ENCODE measurements at regions not wholly inside any gene's neighbourhood (a gene's known extent, or its start where the extent isn't known, plus 50 kb on each side); places are given as distances from the start of the nearest gene placed in this dataset.

DNA sequence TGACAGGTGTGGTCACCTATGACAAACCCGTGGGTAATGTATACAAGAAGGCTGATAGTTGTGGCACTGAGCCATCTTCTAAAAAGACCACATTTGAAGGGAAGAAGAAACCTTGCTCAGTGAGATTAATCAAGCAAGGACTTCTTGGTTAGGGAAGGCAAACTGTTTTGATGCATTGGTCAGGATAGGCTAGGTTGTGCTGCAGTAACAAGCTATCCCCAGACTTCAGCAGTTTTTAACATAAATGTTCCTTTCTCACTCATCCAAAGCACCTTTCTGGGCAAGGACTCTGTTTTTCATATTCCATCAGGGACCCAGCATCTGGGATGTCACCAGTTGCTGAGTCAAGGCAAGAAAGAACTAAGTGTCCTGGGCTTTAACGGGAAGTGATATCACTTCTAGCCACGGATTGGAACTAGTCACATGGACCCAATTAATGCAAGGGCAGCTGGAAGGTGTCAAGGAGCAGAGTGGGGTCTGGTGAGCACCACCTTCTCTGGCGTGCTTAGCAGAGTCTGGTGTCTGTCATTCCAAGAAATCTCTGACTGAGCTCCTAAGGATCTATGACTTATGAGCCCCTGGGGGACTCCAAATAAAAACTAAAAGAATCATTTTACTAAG lies 52.0 kb upstream of the CCL2 start:
- TF ChIP-seq, protein P1, sequence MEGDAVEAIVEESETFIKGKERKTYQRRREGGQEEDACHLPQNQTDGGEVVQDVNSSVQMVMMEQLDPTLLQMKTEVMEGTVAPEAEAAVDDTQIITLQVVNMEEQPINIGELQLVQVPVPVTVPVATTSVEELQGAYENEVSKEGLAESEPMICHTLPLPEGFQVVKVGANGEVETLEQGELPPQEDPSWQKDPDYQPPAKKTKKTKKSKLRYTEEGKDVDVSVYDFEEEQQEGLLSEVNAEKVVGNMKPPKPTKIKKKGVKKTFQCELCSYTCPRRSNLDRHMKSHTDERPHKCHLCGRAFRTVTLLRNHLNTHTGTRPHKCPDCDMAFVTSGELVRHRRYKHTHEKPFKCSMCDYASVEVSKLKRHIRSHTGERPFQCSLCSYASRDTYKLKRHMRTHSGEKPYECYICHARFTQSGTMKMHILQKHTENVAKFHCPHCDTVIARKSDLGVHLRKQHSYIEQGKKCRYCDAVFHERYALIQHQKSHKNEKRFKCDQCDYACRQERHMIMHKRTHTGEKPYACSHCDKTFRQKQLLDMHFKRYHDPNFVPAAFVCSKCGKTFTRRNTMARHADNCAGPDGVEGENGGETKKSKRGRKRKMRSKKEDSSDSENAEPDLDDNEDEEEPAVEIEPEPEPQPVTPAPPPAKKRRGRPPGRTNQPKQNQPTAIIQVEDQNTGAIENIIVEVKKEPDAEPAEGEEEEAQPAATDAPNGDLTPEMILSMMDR (IDR thresholded peaks at IDR 0.05): no peak
- Mint-ChIP-seq H3K27ac (no peak overlapping the region), H3K4me3 (no peak overlapping the region), H3K27me3 (ENCODE audit: insufficient read depth) (peaks cover 12% of the 10 kb centered on the region), H3K36me3 (ENCODE audit: low read depth) (peaks cover 3% of the 10 kb centered on the region; the same call in 1 of the 2 replicates), H3K4me1 (ENCODE audit: low read depth) (peaks cover 9% of the 10 kb centered on the region; the same call in 1 of the 2 replicates), H3K9me3 (no peaks in the 10 kb centered on the region)
- DNase-seq: no peak

DNA sequence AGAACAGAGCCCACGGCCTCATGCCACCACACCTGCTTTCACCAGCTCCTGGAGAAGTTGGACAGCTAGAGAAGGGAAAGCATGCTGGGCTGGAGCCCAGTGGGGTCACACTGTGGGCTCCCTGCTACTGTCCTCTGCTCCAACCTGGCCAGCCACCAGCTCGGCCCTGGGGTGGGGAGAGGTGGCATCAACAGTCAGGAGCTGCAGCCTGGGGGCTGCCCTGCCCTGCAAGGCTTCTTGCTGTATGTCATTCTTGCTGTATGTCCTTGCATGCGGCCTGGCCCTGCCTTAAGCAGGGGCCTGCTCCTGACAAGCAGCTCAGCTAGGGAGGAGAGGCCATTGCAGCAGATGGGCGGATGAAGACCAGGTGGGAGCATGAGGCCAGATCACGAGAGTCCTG lies 50.7 kb upstream of the CCL2 start:
- TF ChIP-seq, protein P1 (IDR thresholded peaks at IDR 0.05): no peak
- H3K27me3 Mint-ChIP-seq (ENCODE audit: insufficient read depth): peaks cover 8% of the 10 kb centered on the region
- H3K27ac Mint-ChIP-seq: no peak overlapping the region
- H3K4me3 Mint-ChIP-seq: no peak overlapping the region
- peaks cover 3% of the 10 kb centered on the region; the same call in 1 of the 2 replicates for H3K36me3 Mint-ChIP-seq (ENCODE audit: low read depth)
- DNase-seq: no peak
- H3K9me3 Mint-ChIP-seq: no peaks in the 10 kb centered on the region
- H3K4me1 Mint-ChIP-seq (ENCODE audit: low read depth): peaks cover 9% of the 10 kb centered on the region; the same call in 1 of the 2 replicates
